ENCODE measurements at regions not wholly inside any gene's neighbourhood (a gene's known extent, or its start where the extent isn't known, plus 50 kb on each side); places are given as distances from the start of the nearest gene placed in this dataset.

DNA sequence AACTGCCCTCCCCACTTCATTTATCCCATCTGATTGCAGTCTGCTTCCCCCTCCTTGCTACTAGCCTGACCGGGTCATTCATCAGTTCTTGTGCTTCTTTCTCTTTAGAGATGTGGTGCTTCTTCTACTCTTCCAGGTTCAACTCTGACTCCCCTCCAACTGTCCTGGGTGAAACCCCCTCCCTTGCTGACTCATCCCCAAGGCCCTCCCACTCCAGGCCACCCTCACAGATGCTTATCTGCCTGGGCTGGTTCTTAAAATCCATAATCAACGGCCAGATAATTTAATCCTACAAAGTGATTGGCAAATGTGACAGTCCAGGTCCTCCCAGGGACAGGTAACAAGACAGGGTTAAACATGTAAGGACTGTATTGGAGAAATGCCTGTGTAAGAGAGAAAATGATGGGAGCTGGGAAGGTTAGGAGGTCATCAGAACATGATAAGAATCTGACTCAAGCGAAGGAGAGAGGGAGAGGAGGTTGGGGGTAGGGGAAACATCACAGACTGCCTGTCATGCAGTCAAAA, 182.8 kb upstream of the C1QTNF7 start:
- ATAC-seq (no peak), DNase-seq (no peak)
- intact Hi-C loops (cut with DNase I, micrococcal nuclease): no loop called here

DNA sequence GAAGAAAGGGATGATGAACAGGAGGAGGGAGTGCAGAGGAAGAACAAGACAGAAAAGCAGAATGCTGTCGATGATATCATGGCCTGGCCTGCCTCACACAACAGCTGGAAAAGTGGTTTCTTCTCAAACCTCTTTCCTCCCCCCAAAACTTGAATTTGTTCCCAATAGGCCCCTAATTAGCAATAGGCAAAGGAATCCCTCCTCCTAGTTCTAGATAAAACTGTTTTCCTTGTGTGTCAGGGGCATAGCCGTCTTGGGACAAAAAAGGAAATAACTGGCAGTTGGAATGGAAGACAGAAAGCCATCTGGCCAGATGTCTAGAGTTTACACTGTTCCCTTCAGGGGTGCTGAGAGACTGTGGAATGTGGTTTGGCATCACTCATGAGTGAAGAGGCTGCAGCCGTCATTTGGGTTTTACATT, 177.8 kb upstream of the C1QTNF7 start:
- DNase-seq (no peak), ATAC-seq (no peak)
- intact Hi-C loops (cut with DNase I, micrococcal nuclease): loop anchor here in 1 of 2 donors (5.0 kb wide), 1 partner anchor 137 kb away; no protein-coding TSS in a partner anchor

DNA sequence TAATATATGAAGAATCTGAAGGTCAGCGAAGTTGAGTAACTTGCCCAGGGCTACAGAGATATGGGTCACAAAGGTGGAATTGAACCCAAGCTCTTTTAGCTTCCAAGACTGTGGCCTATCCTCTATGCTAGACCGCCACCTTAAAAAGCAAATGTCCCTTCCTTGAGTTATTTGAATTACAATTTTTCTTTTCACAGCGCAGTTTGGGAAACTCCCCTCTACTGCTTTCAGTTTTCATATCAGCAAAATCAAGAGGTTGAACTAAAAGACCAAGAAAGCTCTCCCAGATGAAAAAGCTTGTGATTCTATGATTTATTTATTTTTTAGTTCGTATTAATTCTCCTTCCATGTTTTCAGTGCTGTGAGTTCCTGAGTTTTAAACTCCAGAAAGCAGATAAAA, 174.5 kb upstream of the C1QTNF7 start:
- no peak for ATAC-seq
- DNase-seq: no peak
- intact Hi-C loops (cut with DNase I, micrococcal nuclease): loop anchor here in 1 of 2 donors (5.0 kb wide), 1 partner anchor 134 kb away; no protein-coding TSS in a partner anchor

DNA sequence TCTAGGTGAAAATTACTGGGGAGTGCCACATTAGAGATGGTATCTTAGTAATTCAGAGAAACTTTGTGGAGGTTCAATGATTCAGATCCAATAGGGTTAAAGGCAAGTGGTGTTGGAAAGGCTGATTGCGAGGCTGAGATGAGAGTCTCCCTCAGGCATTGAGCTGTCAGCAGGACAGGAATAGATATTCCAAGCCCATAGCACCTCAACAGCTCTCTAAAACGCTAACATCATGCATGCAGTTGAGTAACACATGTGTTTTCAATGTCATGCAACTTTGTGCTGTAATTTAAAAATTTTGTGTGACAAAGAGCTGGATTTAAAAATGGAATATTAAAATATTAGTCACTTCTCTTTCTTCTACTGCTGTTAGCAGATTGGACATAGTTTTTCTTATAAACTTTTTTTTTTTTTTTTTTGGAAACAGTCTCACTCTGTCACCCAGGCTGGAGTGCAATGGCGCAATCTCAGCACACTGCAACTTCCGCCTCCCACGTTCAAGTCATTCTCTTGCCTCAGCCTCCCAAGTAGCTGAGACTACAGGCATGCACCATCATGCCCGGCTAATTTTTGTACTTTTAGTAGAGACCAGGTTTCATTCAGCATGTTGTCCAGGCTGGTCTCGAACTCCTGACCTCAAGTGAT, 173.5 kb upstream of the C1QTNF7 start:
- intact Hi-C loops (cut with DNase I, micrococcal nuclease): loop anchor here in 1 of 2 donors (5.0 kb wide), 1 partner anchor 133 kb away; no protein-coding TSS in a partner anchor
- DNase-seq: no peak
- ATAC-seq: no peak

DNA sequence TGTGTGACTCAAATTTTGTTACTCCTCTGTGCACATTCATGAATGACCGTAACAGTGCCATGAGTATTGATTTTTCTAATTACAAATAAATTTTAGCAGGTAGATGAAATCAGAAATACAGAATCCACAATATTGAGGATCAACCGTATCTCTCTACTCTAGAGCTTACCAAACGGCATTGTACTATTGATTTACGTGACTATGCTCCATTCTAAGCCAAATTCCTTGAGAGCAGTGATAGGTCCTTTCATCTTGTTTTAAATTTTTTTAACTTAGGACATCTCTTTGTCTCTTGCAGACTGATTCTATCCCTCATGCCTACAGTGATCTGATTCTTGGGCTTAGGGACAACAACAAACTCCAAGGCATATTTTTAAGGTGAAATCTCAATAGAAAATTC, 172.3 kb upstream of the C1QTNF7 start:
- DNase-seq: no peak
- intact Hi-C loops (cut with DNase I, micrococcal nuclease): no loop called here
- ATAC-seq: no peak

DNA sequence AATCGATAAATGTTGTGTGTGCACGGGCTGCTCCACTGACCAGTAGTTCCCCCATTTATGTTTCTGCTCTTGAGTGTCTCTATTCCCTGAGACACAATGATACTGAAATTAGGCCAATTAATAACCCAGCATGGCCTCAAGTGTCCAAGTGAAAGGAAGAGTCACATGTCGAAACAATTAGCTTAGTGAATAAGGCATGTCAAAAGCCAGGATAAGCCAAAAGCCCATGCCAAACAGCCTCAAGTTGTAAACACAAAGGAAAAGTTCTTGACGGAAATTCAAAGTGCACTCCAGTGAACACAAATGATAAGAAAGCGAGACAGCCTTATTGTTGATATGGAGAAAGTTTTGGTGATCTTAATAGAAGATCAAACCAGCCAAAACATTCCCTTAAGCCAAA, 167.1 kb upstream of the C1QTNF7 start:
- DNase-seq (no peak), ATAC-seq (no peak)
- intact Hi-C loops (cut with DNase I, micrococcal nuclease): no loop called here

DNA sequence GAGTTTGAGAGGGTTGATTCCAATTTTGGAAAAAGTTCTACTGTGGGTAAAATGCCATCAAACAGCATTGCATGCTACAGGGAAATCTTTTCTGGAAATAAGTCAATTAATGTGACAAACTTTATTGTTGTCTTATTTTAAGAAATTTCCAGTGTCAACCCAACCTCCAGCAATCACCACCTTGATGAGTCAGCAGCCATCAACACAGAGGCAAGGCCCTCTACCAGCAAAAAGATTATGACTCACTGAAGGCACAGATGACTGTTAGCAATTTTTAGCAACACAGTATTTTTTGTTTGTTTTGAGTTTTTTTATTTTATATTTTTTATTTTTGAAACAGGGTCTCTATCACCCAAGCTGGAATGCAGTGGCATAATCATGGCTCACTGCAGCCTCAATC, 165.4 kb upstream of the C1QTNF7 start:
- no peak for ATAC-seq
- intact Hi-C loops (cut with DNase I, micrococcal nuclease): no loop called here
- no peak for DNase-seq

DNA sequence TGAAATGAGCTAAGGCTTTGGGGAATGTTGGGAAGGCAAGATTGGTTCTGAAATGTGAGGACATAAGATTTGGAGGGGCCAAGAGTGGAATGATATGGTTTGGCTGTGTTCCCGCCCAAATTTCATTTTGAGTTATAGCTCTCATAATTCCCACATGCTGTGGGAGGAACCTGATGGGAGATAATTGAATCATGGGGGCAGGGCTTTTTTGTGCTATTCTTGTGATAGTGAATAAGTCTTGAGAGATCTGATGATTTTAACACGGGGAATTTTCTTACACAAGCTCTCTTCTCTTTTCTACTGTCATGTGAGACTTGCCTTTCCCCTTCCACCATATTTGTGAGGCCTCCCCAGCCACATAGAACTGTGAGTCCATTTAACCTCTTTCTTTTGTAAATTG, 157.6 kb upstream of the C1QTNF7 start:
- no peak for ATAC-seq
- intact Hi-C loops (cut with DNase I, micrococcal nuclease): no loop called here
- DNase-seq: no peak

DNA sequence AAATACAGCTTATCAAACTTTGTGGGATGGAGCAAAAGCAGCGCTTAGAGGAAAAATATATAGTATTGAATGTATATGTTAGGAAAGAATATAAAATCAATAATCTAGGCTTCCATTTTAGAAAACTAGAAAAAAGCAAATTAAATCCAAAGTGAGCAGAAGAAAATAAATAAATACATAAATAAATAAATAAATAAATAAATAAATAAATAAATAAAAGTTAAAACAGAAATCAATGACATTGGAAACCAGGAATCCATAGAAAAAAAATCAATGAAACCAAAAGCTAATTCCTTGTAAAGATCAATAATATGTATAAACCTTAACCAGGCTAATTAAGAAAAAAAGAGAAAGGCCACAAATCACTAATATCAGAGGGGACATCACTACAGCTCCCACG, 141.8 kb upstream of the C1QTNF7 start:
- ATAC-seq (no peak), DNase-seq (no peak)
- intact Hi-C loops (cut with DNase I, micrococcal nuclease): no loop called here

DNA sequence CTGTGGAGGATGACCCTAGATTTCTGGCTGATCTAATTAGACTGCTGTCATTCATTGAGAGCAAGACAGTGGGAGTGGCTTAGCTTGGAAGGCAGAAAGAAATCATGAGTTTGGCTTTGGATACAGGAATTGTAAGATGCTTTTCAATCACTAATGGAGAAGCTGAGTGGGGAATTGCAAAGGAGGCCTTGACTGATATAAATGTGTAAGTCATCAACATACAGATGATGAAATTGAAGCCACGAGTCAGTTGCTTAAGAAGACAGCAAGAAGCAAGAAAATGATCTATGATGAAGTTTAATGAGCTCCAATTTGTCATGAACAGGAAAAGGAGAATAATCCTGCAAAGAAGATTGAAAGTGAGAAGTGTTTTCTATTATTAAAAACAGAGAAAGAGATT, 136.7 kb upstream of the C1QTNF7 start:
- DNase-seq: no peak
- no peak for ATAC-seq
- intact Hi-C loops (cut with DNase I, micrococcal nuclease): no loop called here

DNA sequence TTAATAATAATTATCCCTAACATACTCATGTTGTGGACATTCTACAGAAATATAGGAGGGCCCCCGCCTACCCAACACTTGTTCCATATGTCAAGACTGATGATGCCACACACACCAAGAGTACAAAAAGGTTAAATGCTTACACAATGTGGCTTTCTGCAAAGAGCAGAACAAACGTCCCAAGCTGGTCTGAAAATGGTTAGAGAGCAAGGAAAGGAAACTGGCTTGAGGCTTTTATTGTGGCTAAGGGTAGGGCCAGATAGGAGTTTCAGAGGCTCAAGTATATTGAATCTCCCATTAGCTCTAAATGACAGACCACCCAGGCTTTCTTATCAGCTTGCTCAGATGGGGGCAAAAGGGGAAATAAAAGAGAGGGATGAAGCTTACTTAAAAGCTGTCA, 134.1 kb upstream of the C1QTNF7 start:
- DNase-seq: no peak
- ATAC-seq: no peak
- intact Hi-C loops (cut with DNase I, micrococcal nuclease): no loop called here

DNA sequence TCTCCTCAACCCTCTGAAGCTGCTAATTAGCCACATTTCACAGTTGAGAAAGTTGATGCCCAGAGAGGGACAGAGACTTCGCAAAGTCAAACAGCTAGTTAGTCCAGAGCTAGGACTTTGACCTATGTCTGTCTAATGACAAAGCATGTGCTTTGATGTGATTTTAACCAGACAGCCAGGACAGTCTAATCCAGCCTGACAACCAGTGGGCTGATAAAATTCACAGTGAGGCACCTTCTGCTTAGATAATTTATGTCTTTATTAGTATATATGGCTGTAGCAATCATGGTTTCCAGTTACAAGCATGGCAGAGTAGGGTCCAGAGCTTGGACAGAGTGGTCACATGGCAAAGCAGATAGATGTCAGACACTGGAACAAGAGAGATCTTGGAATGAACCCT, 133.6 kb upstream of the C1QTNF7 start:
- intact Hi-C loops (cut with DNase I, micrococcal nuclease): no loop called here
- DNase-seq (no peak), ATAC-seq (no peak)

DNA sequence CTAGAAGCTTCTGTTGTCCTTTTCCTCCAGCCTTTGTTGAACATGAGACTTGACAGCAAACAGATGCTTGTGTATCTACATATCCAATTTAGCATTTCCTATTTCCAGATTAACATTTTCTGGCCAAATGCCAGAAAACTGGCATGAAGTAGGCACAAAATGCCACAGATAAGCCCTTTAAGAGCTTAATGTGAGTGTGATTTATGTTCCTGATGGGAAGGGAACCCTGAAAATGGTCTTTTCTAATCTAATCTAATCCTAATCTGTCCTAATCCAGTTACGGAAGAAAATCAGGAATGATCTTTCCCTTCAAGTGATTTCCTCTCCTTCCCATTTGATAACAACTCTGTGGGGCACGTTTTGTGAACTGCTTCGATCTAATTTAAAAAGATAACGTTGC, 133.0 kb upstream of the C1QTNF7 start:
- no peak for DNase-seq
- ATAC-seq: no peak
- intact Hi-C loops (cut with DNase I, micrococcal nuclease): no loop called here

DNA sequence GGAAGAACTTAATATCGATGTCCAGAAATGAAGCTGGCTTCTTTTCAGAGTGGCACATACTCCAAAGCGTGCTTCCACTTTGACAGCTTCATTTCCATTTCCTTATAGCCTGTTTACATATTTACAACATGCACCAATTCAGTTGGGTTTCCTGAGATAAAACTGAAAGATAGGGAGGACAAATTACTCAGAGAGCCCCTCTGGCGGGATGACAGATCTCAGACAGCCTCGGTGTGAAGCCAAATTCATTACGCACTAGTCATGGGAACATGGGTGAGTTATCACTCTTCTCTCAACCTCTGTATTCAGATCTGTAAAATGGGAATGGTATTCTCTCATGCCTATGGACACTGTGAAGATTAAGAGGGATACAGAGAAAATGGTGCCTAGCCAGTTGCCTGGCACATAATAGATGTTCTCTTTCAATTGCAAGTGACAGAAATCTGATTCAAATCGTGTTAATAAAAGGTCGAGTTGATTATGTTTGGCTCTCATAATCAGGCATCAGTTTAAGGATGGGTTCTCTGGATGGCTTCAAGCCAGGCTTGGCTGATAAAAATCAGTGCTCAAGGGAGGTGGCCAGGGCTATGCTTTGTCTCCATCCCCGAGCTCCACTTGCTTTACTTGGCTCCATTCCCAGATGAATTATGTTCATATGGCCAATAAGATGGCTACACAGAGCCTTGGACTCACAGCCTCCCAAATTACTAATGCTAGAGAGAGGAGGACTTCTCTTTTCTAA, 132.2 kb upstream of the C1QTNF7 start:
- intact Hi-C loops (cut with DNase I, micrococcal nuclease): no loop called here
- no peak for DNase-seq

DNA sequence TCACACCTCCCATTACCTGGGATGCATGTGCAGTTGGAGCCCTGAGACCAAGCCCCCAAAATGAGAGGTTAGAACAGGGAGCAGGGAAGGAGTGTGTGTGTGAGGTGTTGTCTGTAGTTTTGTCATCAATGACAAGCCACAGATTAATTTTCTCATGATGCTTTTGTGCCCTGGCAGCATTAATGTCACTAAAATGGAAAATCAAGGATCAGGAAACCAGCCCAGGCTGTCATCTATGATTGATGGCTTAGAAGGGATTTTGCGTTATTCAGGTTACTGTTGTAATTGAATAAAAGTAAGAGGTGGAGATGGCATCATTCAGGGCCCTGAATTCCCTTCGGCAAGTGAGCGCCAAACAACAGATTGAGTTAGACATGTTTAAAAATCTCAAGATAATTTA, 130.5 kb upstream of the C1QTNF7 start:
- DNase-seq (no peak), ATAC-seq (no peak)
- intact Hi-C loops (cut with DNase I, micrococcal nuclease): no loop called here

More for the DNA sequence above, 132.2 kb upstream of the C1QTNF7 start:
- no peak for ATAC-seq

DNA sequence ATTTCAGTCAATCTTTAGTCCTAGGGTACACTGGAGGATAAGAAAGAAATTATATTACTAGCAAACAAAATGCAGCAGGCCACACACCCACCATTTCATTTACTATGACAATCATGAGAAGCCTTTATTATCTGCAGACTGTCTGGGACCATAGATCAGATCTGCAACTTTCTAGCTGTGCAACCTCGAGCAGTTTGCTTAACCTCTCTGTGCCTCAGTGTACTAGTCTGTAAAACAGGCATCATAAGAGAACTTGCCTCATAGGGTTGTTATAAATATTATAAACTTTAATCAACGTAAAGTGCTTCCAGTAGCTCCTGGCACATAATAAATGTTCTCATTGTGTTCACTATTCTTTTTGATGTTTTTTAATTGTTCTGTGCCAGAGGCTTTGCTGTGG, 128.2 kb upstream of the C1QTNF7 start:
- no peak for DNase-seq
- intact Hi-C loops (cut with DNase I, micrococcal nuclease): no loop called here
- ATAC-seq: no peak

DNA sequence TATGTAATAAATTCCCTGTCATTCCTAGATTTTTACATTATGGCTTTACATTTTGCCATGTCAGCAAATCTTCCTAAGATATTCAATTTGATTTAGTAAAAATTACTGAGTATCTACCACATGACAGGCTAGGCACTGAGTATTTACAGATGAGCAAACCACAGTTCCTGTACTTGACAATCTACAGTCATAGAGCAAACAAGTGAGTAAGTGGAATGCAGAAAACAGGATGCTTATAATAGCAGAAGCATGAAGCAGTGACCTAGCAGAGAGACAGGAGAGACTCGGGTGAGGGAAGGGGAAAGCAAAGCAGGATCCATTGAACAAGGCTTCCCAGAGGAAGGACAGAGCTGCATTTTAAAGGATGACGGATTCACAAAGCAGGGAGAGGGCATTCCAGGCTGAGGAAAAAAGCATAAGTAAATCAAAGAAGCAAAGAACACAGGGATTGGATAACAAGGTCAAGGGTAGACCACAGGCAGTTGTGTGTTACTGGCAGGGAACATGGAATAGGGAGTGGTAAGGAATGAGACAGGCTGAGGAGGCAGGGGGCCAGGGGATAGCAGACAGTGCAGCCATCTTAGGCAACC, 124.7 kb upstream of the C1QTNF7 start:
- intact Hi-C loops (cut with DNase I, micrococcal nuclease): no loop called here
- ATAC-seq (no peak), DNase-seq (no peak)

DNA sequence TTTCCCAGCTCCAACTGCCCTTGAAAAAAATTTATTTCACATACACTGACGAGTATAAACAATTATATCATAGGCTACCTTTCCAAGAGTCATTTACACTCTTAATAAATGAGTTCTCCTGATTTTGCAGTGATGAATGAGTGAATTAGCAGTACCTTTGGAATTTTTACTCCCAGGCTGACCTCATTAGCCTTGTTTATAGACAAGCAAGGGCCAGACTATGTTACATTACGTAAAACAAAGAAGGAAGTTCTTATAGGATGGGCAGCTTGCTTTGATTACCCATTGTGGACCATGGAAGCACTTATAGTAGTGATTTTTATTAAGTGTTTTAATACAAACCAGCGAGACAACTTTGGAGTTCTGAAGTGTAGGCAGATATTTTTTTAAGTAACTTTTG, 112.9 kb upstream of the C1QTNF7 start:
- intact Hi-C loops (cut with DNase I, micrococcal nuclease): no loop called here
- ATAC-seq: no peak
- DNase-seq: no peak

DNA sequence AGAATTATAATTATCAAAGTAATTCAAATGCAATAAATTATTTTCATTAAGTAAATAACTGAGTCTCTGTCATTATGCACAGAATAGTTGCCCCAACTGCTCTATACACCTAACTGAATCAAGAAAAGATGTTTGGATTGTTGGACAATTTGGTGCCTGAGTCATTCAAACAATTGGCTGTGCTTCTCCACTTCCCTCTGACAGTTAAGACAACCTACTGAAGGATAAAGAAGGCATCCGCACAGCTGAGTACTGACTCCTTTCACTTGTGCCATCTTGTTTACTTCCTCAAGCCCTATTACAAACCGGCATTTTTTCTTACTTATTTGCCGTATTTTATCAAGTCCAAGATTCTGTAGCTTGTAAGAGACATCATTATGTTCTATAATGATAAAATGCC, 110.6 kb upstream of the C1QTNF7 start:
- DNase-seq (no peak), ATAC-seq (no peak)
- intact Hi-C loops (cut with DNase I, micrococcal nuclease): no loop called here
